UCSD-AML1 (cell line): ENCODE measurements at regions not wholly inside any gene's neighbourhood (a gene's known extent, or its start where the extent isn't known, plus 50 kb on each side); places are given as distances from the start of the nearest gene placed in this dataset.

Source experiments
- DNase-seq: peaks from one replicate; lab custom pipeline; 2025; ENCODE audit not compliant: unreplicated experiment; lab: John Stamatoyannopoulos, UW

DNA sequence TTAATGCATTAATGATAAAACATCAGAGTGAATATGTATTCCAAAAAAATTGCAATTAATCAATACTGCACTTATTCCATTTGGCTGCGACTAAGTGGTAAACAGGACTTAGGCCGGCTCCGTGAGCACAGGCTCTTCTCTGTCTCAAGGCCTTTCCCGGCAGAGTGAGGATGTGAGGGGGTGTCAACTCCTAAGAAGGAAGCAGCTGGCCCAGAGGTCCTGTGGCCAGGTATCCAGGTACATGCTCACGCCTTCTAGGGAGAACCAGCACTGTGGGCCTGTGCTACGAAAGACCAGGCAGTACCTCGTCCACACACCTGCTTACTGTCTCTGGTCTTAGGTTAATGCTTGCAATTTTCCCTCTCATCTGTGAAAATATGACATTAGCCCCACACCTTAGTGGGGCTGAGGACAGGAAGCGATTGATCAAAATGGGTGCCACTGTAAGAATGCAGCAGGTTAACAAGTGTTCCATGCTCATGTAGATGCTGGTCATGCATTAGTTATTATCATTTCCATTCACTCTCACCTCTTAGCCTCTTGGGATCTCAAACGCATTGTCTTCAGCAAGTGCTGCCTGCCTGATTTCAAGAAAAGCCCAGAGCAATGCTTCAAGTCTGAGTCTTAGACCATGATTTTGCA is 175.3 kb downstream of the ABHD5 start:
- no peak for DNase-seq

DNA sequence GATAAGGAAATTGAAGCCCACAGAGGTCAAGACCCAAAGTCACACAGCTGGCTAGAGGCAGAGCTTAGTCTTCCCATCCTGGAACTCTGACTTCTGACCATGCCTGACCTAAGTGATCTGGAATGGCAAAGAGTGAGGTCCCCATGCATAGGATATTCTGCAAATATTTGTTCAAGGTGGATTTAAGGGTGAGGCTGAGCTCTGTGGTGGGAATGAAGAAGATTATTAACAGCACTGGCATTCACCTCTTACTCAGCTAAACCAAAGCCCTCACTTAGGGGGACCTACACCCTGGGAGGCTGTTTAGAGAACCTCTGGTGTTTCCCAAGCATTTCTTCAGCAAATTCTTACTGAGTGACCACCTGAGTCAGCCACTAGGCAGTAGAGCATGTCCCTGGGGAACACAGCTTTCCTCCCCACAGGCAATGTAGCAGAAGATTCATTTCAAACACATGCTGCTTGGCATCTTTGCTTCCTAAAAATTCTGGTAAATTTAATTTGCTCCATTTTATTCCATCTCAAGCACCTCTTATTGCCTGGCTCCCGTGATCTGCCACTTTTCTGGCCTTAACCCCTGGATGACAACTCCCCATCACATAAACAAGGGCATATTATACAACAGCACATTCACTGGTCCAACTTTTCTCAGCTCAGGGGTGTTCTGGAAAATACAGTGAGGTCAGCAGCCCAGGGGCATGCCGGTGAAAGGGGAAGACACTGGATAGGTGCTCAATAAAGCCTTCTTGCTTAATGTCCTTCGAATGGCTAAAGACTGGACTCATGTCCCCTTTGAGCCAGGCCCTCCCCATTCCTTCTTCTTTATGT is 176.0 kb downstream of the ABHD5 start:
- no peak for DNase-seq

DNA sequence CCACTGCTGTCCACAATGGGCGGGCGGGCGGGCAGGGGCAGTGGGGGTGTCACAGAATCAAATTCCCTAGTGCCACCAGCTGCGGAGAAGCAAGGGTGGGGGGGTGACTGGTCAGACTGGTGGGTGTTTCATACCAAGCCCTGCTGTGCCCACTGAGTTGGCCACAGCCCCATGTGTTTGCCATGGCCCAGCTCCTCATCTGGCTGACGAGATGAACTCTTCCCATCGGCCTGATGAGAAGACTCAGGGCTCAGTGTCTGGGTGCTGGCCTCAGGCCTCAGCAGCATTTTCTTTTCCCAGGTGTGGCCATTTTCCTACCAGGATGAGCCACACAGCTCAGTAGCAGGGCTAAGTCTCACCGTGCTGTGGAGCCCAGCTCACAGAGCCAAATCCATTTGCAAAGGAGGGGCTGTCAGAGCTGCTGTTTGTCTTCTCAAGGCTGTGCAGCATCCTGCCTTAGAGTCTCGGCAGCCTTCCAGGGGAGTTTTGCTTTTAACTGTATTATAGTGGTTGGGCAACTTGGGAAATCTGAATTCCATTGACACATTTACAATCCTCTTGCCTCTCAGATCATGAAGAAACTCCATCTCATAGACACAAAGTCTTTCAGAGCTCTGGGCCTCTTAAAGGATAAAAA is 176.8 kb downstream of the ABHD5 start:
- no peak for DNase-seq

GRCh38 chr3:43869491-43869890 is 178.8 kb downstream of the ABHD5 start:
- no peak for DNase-seq

- no peak for DNase-seq
These were observed 179.4 kb downstream of the ABHD5 start for GRCh38 chr3:43870120-43870519.

DNA sequence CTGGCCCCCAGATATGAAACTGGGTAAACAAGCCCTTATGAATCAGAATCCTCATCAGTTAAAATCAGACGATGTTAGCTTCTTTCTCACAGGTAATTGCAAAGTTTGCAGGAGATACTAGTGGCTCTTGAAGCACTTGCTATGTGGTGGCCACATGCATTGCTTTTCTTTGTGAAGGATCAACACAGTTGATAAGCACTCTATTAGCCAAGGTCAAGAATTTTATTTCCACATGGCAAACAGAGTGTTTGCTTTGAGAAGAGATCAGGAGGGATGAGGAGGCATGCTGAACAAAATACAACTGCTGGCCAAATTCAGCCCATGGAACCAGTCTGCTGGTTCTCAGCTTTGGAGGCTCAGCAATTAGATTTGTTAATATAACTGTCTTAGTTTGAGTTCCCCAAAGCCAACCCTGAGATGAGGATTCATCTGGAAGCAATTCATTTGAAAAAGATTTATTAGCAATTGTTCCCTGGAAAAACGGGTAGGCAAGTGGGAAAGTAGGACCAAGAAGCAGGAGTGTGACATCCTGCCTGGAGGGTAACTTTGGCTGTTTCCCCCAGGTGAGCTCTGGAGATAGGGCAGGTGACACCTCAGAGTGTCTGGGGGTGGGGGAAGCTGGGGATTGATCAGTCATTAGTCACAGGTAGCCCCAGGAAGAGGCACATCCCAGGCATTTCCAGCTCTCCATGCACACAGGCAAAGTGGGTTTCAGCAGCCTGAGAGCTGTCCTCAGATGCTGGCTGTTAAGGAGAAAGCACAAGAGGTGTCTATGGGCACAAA is 180.3 kb downstream of the ABHD5 start:
- no peak for DNase-seq

DNA sequence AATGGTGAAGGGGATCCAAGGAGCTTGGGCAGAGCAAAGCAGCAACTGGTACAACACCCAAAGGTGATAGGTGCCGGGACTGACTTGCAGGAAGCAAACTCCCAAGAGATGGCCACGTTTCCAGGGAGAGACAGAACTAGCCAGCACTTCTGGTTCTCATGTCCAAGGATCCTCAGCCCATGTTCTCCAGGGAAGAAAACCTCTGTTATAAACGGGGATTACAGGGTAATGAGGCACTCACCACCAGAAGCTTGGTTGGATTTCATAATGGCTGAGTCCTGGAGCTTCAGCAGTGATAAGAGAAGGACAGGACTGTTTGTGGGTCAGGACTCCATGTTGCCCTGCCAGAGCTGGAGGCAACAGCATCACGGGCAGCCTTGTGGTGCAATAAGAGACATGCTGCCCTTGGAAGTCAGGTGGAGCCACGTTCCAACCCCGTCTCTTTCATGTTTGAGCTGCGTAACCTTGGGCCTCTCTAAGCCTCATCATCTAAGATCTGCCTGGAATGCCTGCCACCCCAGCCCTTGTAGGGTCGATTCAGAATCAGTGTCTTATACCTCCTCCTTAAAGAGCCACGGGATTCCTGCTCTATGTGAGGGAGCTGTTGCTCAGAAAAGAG is 181.0 kb downstream of the ABHD5 start:
- no peak for DNase-seq

GRCh38 chr3:43872301-43872700 is 181.6 kb downstream of the ABHD5 start:
- DNase-seq, result no peak

DNA sequence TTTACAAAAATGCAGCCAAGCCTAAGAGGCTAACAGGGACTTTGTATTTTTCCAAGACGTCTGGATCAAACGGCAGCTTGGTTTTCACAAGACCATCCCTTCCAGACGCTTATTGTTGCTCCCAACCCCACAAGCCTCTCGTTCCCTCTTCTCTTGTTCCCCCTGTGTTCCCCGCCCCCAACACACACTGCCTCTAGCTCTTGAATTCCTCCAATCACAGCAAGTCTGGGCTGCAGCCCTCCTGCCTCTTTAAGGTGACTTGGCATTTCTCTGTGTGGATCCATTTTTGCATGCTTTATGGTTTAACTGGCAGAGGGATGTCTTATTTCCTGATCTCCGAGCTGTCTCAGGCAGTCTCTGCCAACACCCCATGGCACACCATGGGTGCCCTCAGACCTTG is 182.2 kb downstream of the ABHD5 start:
- DNase-seq, result no peak

DNA sequence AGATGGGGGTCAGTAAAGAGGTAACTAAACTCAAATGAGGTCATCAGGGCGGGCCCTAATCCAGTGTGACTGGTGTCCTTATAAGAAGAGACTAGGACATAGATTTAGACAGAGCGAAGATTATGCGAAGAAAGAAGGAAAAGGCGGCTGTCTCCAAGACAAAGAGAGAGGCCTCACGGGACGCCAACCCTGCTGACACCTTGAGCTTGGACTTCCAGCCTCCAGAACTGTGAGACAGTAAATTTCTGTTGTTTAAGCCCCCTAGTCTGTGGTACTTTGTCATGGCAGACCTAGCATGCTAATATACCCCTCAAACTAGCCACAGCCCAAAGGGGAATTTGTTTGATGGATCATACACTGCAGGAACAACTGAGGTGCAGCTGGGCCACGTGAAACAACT is 183.0 kb downstream of the ABHD5 start:
- DNase-seq, result no peak

- no peak for DNase-seq
These were observed 183.6 kb downstream of the ABHD5 start for GRCh38 chr3:43874290-43874689.

DNA sequence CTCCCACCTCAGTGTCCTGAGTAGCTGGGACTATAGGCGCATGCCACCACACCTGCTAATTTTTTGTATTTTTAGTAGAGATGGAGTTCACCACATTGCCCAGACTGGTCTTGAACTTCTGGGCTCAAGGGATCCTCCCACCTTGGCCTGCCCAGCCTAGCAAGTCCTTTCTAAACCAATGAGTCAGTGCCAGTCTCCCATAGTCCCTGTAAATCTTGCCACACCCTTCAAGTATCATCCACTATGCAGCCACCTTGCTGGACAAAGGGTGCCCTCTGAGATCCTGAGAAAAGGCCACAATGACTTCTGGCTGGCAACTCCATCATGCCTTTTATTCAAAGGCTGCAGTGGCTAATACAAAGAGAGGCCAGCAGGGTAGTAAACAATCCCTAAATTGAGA is 184.0 kb downstream of the ABHD5 start:
- no peak for DNase-seq

- DNase-seq, result no peak
These were observed 185.9 kb downstream of the ABHD5 start for GRCh38 chr3:43876648-43877047.

GRCh38 chr3:43879166-43879565 is 188.4 kb downstream of the ABHD5 start:
- no peak for DNase-seq

DNA sequence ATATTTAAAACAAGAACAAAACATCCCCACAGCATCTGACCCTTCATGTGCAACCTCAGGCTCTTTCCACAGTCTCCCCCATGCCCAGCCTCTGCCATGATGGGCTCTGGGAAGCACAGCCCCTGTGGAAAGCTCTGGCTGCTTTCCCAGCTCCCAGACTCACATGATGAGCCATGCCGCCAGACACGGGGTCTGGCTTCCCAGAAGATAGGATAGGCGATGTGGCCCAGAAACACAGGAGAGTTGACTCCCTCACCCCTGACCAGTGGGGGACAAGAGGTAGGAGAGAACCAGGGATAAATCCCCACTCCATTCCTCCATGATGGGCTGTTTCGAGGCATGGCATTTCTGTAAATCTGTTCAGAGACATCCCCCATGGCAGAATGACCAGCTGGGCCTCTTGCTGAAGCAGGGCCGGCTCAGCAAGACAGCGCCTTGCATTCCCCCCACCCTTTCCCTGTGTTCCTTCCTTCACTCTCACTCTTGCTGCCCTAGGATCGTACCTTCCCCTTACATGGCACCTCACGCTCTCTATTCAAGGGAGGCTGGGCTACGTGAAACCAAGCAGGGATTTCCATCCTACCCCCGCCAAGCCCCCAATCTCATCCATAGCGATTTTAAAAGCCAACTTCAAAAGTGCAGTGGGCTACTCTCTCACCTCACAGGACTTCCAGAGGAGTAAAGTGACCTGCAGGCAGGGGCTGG is 192.4 kb downstream of the ABHD5 start:
- DNase-seq, result no peak

DNA sequence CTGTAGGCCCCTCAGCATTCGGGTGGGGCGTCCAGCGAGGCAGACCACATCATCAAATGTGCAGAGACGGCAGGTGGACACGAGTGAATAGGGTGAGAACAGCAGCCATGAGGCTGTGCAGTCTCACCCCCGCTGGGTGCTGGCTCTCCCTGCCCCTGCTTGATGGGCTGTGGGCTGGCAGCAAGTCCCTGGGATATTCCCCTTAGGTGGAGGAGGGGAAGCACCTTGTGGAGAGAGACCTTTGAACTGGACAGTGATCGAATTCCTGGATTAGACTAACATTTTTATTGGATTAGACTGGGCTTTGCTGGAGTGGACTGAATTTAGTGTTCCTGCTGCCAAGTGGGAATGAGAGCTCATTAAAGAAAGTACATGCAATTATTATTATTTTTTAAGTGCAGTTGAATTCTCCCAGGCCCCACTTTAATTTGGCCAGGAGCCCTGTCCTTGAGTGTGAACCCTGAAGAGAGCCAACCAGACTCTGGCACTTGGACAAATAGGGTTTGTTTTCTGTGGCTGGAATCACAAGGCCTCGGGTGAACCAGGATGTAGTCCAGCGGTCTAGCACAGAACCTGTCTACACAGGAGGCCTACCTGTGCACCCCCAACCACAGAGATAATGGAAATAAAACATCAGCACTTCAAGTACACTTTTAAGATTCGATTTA is 193.1 kb downstream of the ABHD5 start:
- DNase-seq, result no peak

DNA sequence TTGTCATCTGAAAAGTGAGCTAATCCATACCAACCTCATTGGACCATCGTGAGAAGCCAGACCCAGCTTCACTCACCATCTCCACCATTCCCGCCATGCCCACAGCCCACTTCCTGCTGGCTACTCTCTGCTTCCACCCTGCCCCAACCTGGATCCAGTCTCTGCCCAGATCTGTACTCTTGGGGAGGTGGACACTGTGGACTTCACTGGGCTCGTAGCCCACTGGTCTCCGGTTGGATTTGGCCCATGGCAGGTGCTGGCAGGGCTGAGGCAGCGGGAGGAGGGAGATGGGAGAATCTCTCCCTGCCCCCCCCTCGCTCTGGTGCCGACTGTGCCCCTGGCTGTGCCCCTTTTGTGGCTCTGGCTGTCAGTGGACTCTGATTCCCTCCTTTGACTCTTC is 193.8 kb downstream of the ABHD5 start:
- no peak for DNase-seq

DNA sequence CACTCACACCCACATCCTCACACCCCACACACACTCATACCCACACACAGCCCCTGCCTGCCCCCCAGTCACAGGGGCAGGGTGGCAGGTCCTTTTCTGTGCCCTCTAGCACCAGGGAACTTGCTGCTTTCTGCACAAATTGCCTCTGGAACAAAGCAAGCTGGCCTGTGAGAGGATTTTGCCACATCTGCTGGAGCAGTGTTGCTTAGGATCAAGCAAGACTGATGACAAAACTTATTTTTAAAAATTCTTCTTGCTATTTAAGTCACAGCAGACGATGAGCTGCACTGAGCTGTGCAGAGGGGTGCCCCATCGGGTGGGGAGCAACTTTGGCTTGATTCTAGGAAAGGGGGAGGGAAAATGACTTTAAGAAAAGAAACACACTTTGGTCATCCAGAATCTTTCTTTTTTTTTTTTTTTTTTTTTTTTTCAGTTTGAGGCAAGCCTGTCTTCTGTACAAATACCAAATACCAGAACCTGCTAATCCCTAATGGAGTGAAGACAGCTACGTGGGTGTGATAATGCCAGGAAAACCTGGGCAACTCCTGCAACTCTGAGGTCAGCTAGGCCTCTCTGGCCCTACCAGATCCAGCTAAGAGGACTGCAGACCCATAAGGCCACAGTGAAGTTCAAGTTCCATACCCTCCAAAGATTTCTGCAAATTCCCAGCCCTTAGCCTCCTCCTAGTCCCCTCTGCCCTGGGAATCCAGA is 195.3 kb downstream of the ABHD5 start:
- no peak for DNase-seq

DNA sequence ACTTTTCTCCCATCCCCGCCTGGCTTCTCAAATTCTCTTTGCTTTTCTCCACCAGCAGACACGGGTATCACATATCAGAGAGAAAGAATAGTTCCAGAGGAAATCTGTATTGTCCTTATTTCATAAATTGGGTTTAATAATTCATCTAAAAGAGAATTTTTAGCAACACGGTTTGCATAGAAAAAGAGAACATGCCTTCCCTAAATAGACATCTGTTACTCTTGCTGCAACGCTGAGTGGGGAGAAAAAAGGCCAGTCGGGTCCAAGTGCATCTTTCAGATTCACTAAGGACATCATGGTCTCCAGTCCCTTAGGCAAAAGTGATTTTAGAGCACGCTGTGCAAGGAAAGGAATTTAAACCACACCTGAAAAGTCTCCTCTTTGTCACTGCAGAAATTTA is 201.3 kb downstream of the ABHD5 start:
- no peak for DNase-seq
